HG03159 (cell line): ENCODE measurements at regions not wholly inside any gene's neighbourhood (a gene's known extent, or its start where the extent isn't known, plus 50 kb on each side); places are given as distances from the start of the nearest gene placed in this dataset.
A peak's percentile ranks its signal among the peaks of the same experiment; 100 is the strongest.

ENCODE experiments used
- ATAC-seq: cut with Tn5 transposase; IDR thresholded peaks from one replicate; pipeline ENCODE4 v1.9.1; 2021; ENCODE audit warnings: mild to moderate bottlenecking, moderate library complexity; ENCODE audit not compliant: unreplicated experiment

DNA sequence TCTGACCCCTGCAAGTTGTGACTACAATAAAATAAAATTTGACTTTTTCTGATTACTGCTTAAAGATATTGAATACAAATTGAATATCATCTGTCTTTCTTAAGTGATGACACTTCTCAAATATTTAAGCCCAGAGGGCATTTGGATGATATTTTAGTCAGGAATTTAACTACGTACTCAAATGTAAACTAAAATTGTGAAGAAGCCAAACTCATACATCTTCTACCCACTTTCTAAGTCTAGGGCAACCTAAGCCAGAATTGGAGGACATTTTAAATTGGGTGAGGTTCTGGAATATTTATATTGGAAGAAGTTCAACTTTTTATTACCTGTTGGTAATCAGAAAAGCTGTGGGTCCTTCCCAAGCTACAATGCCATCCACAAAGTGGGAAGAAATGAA is 149.1 kb upstream of the WDR11 start:
- ATAC-seq = no peak

DNA sequence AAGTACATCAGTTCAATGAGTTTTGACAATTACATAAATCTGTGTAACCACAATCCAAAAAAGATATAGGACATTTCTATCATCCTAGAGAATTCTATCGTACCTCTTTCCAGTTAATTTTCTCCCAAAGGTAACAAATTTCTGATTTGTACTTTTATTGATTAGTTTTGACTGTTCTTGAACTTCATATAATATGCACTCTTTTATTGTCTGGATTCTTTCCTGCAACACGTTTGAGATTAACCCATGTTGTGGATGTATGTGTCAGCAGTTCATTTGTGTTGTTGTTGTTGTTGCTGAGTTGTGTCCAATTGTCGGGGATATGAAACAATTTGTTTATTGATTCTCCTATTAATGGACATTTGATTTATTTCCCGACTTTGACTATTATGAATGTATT is 145.9 kb upstream of the WDR11 start:
- ATAC-seq = no peak

DNA sequence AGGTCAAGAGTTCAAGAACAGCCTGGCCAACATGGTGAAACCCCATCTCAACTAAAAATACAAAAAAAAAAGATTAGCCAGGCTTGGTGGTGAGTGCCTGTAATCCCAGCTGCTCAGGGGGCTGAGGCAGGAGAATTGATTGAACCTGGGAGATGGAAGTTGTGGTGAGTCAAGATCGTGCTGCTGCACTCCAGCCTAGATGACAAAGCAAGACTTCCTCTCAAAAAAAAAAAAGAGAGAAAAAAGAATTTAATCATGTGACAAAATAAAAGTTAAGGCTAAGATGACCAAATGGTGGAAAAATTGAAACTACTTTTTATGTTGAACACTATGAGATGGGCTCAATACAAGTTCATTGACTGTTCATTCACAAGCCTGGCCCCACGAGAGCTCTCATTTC is 141.1 kb upstream of the WDR11 start:
- no peak for ATAC-seq

DNA sequence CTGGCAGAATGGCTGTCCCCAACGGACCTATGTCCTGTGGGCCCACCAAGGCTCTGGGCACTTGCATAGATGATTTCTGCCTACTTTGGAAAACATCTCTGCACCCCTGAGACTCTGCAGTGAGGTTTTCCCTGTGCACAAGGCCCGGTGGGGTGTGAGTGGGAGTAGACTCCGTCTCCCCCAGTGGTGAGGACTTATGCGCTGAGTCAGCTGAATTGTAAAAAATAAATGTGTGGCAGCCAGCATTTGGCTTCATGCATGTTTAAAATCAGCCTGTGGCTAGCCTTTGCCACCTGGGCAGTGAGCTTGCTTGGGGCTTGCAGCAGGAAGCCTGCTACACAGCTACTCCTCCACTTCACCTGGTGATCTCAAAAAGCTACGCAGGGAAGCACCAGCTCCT is 139.3 kb upstream of the WDR11 start:
- ATAC-seq = no peak

DNA sequence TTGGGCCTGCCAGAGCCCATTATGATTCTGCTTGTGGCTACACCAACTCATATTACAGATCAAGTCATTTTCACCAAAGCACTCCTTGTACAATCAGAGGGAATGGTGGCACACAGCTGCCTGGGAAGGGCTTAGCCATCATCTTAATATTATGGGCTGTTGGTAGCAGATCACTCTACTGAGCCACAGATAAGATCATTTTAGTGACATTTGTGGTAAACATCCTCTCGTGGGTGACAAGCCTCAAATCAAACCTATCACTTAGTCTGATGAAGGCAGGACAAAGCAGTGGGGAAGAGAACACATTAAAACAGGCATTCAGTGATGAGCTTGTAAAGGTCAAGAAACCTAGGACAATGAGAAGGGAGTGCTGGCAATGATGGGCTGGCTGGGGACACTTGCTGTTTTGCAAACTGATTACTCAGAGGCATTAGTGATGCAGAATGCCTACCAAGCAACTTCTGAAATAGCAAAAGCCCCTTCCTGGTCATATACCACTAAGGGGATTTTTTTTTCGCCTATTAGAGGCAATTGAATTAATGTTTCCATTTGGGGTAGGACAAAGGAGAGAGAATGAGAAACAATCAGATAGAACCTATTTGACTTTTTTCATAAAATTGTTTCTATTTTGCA is 137.5 kb upstream of the WDR11 start:
- no peak for ATAC-seq

DNA sequence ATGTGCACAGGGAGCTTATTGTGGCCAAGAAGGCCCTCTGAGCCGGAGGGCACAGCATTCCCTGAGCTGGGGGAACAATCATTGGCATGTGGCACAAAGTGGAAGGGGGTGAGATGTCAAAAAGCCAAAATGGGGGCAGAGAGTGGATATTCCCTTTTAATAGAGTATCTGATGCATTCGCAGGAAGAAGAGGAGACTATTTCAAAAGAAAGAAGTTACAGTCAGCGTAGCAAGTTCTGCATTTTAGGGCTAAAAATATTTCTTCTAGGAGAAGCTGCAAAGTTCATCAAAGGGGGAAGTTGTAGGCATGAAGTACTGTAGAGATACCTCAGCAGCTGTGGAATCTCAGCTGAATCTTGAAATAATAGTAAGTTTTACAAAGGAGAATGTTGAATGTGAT is 136.0 kb upstream of the WDR11 start:
- no peak for ATAC-seq

DNA sequence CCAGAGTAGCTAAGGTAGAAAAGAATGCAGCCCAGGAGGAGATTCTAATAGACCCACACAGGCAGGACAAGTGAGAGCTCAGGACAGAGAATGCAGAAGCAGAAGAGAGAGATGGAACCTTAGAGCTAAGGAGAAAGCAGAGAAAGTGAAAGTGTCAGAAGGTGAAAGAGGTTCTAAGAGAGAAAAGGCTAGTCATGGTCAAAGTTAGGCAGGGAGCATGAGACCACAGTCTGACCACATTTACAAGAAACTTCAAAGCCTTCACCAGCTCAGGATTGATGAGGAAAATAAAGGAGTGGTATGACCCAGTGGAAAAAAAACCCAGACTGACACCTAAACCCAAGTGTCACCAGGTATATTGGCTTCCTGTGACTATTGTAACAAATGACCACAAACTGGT is 131.8 kb upstream of the WDR11 start:
- ATAC-seq = peak; percentile 67

DNA sequence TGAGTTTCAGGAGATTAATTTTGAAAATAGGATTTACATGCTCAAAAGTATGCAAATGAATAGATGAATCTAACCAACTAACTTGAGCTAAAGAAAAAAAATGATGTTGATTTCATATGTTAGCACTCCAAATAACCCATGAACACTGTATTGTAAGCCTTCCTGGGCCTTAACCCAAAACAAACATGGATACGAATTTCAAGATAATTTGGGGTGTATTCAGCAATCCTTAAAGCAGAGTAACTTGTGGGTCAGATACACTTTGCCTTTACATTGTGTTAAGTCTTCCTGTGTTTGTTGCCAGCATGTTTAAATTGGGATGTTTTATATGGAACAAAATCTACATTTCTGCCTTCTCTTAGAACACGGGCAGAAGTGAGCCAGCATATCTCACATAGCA is 124.2 kb upstream of the WDR11 start:
- ATAC-seq = no peak

DNA sequence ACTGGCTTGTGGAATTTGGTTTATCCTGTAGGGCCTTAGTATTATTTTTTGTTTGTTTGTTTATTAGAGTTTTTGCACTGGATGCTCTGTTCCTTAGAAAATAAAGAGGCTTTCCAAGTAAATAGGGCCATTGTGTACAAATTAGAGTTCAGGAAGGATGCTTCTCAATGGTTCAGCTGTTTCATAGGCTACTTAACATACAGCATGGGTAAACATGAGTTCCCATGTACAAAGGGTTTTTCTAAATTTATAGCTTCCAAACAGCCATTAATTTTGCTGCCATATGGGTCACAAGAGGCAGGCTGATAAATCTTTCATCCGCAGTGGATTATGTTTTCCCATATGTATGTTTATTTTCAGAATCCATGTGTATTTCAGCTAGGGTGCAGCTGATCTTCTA is 121.6 kb upstream of the WDR11 start:
- no peak for ATAC-seq

DNA sequence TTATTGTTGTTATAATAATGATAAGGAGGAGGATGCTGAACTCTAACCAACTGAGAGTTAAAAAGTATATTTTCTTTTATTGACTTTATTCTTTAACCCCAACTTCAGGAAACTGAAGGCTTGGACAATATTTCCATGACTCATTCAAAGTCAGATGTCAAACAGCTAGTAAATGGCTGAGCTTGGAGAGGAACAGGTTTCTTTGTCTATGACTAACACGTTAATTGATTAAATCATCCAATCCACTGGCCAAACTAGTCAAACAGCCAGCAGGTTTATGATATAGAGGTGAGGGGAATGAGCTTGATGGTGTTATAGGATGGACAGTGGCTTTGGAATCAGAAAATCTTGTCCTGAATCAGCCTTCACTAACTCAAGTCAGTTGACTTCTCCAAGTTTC is 119.1 kb upstream of the WDR11 start:
- ATAC-seq = no peak

DNA sequence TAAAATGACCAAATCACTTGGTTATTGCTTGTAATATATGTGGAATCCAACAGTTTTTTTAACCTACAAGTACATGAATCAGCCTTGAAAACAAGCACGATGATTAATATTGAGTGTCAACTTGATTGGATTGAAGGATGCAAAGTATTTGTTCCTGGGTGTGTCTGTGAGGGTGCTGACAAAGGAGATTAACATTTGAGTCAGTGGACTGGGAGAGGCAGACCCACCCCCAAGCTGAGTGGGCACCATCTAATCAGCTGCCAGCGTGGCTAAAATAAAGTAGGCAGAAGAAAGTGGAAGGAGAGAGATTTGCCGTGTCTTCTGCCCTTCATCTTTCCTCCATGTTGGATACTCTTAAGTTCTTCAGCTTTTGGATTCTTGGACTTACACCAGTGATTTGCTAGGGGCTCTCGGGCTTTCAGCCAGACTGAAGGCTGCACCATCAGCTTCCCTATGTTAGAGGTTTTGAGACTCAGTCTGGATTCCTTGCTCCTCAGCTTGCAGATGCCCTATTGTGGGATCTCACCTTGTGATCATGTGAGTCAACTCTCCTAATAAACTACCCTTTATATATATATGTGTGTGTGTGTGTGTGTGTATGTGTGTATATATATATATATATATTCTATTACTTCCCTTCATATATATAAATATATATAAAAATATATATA is 118.4 kb upstream of the WDR11 start:
- ATAC-seq = no peak

DNA sequence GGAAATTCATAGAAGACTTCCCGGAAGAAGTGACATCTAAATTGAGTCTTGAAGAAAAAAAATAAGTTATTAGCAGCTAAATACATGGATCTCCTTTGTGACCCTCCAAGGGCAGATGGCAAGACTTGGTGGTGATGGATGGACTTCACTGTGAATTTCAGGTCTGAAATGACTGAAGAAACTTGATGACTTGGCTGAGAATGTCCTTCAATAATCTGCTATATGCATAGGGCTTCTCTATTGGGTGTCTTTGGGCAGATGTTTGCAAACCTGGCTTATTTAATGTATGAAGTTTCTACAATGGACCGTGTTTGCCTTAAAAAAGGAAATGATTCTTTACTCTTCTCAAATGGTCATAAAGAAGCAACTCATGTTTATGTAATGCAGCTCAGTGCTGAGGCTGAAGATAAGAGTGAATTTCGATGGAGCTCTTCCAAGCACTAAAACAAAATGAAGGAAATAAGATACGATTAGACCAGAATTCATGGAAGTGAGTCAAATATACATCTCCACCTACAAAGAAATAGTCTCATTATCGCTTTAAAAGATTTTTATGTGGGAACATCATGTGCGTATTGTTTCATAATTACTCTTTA is 116.6 kb upstream of the WDR11 start:
- no peak for ATAC-seq

DNA sequence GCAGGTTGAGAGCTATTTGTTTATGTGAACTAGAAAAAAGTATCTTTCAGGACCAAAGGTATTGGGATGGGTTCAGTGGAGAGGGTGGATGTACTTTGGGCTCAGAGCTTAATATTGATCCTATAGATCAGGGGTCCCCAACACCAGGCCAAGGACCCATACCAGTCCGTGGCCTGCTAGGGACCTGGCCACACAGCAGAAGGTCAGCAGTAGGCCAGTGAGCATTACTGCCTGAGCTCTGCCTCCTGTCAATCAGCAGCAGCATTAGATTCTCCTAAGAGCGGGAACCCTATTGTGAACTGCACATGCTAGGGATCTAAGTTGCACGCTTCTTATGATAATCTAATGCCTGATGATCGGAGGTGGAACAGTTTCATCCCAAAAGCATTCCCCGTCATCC is 115.8 kb upstream of the WDR11 start:
- no peak for ATAC-seq

DNA sequence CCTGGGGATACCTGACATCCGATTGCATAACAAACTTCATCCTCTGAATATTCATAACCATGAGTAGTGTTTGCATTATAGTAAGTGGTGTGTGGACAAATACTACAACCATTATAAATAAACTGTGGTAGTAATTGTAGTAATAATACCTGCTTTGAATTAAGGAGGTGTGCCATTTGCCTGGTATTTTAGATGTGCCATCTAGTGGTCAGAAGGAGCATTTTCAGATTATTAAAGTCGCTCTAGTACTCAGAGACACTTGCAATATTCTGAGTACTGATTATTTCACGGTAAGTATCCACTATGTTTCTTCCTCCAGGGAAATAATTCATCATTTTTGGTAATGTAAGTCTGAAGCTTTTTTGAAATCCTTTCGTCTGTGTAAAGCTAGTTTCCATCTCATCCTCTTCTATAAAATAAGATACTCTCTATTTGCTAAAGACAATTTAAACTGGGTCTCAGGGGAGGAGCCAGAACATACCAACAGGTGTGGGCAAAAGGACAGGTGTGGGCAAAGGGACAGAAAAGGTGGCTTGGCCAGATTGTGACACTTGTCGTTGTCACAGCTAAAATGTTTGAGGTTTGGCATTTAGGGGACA is 115.3 kb upstream of the WDR11 start:
- ATAC-seq = peak; percentile 69

DNA sequence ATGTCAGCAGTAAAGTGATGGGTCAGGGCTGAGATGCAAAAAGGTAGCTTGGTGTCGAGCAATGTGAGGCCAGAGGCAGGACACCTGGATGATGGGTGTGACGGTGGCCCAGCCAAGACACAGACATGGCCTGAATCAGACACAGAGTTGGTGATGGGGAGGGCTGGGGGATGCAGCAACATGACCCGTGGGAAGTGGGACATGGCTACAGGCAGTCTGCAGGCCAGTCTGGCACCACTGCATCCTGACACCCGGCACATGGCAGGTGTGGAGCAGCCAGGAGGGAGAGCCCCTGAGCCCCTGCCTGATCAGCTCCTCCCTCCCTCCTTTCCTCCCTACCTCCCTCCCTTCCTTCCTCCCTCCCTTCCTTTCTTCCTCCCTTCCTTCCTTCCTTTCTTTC is 114.8 kb upstream of the WDR11 start:
- ATAC-seq = no peak

DNA sequence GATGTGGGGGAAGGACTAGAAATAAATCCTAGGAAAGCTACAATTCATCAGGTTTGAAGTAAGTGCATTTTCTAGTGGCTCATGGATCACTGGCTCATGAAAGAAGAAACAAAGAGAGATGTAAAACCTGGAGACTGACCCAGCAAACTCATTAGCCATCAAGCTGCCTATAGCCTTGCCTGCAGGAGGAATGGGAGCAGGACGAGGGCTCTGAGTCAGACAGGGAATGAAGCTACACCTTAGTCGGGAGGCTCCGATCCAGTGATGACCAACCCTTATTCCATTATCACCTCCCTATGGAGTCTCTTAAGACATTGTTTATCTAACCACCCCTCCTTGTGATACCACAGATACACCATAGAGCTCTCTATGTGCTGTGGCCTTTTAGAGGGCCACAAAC is 112.5 kb upstream of the WDR11 start:
- ATAC-seq = no peak

DNA sequence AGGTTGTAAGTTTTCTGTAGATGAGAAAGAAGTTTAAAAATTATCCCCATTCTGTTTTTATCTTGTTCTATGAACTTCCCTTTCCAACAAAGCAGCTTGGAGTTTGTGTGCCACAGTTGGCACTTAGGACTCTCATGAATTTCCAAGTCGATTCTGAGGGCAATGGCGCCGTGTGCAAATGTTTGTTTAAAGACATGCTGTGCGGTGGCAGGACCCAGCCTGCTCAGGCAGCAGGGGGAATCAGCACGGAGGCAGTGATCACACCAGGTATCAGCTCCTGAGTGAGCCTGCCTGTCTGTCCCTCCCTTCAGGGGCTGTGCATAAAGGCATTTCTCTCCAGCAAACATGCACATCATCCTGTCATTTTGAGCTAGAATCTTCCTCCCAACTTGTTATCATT is 109.8 kb upstream of the WDR11 start:
- no peak for ATAC-seq

DNA sequence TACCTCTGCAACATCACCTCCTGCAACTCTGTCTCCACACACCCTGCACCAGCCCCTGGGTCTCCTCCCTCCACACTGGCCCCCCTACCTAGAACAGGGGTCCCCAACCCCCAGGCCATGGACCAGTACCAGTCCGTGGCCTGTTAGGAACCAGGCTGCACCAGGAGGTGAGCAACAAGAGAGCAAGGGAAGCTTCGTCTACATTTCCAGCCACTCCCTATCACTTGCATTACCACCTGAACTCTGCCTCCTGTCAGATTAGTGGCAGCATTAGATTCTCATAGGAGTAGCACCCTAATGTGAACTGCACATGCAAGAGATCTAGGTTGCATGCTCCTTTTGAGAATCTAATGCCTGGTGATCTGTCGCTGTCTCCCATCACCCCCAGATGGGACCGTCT is 108.8 kb upstream of the WDR11 start:
- ATAC-seq = no peak

DNA sequence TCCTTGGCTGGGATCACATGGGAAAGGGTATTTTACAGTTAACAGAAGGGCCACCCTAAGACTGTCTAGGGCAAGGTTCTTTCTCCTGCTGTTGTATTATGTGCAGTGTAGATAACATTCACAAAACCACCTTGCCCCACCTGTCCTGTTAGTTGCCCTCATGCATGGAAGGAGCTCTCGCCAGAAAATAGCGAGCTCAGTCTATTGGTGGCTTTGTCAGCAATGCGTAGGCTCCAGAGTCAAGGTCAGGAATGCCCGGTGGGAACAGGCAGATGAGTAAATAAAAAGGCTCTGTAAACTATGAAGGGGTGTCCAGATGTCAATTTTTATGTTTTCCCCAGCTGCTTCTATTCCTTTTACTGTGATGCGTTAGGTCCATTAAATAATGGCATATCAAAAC is 107.1 kb upstream of the WDR11 start:
- ATAC-seq = no peak

DNA sequence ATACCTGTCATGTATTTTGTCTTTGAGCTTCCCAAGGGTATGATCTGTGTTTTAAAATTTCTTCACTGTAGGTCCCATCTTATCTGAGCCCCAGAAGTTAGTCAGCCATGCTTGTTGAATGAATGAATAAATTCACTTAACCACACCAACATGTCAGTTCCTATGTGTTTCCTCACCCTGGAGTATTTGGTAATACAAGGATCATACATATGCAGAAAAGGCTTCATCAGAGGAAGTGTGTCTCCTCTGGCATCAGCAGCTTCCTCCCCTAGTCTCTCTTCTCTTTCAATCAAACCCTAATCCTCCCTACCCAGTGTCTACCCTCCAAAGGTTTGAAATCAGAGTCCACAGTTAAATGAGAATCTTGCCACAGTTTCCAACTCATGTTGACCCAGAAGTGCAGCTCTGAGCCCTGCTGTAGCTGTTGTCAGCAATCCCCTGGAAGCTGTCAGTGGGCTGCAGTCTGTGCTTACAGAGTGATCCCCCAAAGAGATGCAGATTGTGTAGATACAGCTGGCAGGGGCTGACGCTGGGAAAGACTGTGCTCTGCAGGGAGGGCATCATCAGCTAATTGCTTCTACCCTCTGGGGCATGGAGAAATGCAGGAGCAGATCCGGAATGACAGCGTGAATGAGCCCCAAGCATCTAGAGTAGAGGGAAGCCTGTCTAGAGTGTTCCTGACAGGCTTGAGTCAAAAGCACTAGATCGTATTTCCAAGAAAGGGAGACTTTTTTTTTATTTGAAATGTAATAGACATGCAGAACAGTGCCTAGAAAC is 105.0 kb upstream of the WDR11 start:
- ATAC-seq = no peak

DNA sequence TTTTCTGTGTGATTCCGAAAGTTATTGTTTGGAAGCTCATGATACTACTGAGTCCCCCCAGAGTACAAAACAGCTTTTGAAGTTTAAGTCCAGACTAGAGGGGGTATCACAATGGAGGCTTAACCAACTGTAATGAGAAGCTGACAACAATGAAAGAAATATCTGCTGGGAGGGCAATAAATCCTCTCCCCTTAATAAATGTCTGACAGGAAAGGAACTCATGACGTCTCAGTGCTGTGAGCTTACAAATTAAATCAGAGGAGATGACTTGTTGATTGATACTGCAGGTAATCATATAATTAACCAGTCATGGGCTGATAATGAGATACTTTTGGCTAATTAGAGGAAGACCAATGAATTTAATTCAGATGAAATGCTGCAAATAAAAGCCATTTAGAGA is 102.6 kb upstream of the WDR11 start:
- ATAC-seq = no peak

DNA sequence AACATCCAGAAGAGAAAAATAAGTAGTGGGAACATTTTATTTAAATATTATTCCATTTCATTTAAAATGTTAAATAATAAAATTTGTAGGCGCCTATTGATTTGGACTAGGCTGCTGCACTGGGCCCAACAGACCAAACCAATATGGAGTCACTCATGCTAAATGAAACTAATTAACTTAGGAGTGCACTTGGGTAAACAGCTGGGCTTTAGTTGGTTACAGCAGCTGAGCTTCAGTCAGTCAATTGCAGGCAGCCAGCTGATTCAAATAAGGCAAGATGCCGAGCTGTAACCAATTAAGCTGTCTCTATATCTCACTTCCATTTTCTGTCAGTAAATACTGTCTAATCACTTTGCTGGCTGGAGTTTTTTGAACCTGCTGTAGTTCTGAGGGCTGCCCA is 102.1 kb upstream of the WDR11 start:
- ATAC-seq = no peak
